AG09309 (cell line): ENCODE measurements at regions not wholly inside any gene's neighbourhood (a gene's known extent, or its start where the extent isn't known, plus 50 kb on each side); places are given as distances from the start of the nearest gene placed in this dataset.

Experiments
- DNase-seq: peaks from one replicate; pipeline ENCODE4 v3.0.0-alpha.2; 2010; ENCODE audit warnings: low read depth
- H3K4me3 ChIP-seq: 2 replicates; pipeline ENCODE4 v1.5.1; 2011; ENCODE audit warnings: mild to moderate bottlenecking, low read depth, low read length, moderate library complexity; ENCODE audit not compliant: control insufficient read depth
- TF ChIP-seq, protein P1 (sequence below): IDR thresholded peaks from 2 replicates; pipeline ENCODE4 v1.5.1; 2011; ENCODE audit warnings: mild to moderate bottlenecking, low read depth, low read length, inconsistent platforms; ENCODE audit not compliant: insufficient read depth, control insufficient read depth; ENCODE audit errors: missing control alignments

DNA sequence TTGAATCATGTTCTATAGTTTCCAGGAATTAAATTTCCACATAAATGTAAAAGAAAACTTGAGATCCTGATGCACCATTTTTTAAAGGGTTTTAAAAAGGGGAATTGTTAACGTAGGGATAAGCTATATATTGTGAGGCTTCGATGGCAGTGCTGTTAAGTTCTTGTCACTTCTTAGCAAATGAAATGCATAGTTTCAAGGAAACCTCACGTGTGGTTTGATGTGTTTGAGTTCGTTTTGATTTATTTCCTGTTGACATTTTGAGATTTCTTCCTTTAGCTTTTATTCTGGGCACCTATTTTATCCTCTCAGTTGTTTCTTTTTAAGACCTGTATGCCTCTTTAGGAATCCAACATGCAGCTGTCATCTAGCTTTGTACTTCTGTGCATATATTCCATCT lies 301.0 kb downstream of the DOCK8 start:
- H3K4me3 ChIP-seq, result no peak overlapping the region
- TF ChIP-seq, protein P1, sequence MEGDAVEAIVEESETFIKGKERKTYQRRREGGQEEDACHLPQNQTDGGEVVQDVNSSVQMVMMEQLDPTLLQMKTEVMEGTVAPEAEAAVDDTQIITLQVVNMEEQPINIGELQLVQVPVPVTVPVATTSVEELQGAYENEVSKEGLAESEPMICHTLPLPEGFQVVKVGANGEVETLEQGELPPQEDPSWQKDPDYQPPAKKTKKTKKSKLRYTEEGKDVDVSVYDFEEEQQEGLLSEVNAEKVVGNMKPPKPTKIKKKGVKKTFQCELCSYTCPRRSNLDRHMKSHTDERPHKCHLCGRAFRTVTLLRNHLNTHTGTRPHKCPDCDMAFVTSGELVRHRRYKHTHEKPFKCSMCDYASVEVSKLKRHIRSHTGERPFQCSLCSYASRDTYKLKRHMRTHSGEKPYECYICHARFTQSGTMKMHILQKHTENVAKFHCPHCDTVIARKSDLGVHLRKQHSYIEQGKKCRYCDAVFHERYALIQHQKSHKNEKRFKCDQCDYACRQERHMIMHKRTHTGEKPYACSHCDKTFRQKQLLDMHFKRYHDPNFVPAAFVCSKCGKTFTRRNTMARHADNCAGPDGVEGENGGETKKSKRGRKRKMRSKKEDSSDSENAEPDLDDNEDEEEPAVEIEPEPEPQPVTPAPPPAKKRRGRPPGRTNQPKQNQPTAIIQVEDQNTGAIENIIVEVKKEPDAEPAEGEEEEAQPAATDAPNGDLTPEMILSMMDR, result no peak
- DNase-seq, result no peak

DNA sequence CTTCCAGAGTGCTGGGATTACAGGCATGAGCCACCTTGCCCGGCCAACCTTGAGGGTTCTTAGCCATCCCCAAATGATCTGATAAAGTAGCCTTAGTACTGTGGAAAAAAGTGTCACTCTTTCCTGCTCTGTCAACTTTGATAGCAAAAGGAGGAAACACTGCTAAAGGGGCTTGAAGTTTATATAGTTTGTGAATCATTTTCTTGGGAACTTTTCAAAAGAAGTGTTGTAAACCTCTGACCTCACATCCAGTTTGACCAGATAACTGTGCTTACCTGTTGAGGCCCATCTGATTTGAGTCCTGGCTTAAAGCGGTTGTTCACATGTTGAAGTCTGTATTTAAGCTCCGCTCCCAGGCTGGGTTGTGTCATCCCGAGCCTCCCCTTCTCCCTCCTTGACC lies 303.3 kb downstream of the DOCK8 start:
- no peak overlapping the region for H3K4me3 ChIP-seq
- no peak for DNase-seq
- TF ChIP-seq, protein P1, result no peak

DNA sequence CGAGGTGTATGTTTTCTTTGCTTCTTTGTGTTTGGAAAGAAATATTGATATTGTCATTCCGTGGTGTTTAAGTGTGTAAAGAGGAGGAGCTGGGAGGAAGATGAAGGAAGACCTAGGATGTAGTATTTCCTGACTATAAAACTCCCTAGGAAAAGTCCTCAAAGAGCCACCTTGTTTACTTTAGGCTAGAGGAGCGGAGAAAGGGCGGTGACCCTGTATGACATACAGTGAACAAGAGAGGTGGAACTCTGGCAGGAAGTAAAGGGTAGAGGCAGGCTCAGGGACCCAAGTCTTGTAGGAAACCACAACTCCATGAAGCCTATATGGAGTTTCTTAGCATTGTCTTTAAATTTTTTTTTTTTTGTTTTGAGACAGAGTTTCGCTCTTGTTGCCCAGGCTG lies 303.9 kb downstream of the DOCK8 start:
- no peak overlapping the region for H3K4me3 ChIP-seq
- TF ChIP-seq, protein P1, result no peak
- no peak for DNase-seq

DNA sequence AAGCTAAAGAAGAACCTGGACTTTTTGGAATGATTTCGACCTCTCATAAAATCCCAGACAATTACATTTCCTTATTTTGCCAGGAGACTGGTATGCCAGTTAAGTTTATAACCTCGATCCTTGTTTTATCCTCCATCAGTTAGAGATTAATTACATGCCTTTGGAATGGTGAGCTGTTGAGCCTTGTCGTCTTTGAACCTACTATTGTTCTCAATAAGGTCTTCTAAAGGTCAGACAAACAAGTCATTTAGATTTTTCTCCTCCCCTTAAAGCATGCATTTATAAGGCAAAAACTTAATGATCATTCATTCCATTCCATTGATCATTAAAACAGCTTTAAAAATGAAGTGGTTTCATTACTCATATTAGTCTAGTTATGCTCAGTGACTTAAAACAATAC lies 304.9 kb downstream of the DOCK8 start:
- H3K4me3 ChIP-seq, result no peak overlapping the region
- TF ChIP-seq, protein P1, result no peak
- no peak for DNase-seq

DNA sequence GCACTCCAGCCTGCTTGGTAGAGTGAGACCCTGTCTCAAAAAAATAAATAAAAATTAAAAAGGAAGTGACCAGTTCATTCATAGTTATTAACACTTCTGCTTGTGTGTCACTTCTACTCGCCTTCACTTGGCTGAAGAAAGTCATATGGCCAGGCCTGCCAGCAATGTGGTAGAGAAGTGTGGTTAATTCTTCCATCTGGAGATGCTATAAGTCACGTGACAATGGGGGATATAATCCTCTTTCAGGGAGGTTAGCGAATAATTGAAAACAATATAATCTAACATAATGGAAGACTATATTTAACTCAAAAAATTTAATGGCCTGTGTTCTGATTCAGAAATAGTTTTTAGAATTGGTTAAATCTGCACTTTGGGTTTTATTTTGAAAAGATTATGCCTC lies 305.6 kb downstream of the DOCK8 start:
- H3K4me3 ChIP-seq, result no peak overlapping the region
- no peak for DNase-seq
- TF ChIP-seq, protein P1, result no peak

DNA sequence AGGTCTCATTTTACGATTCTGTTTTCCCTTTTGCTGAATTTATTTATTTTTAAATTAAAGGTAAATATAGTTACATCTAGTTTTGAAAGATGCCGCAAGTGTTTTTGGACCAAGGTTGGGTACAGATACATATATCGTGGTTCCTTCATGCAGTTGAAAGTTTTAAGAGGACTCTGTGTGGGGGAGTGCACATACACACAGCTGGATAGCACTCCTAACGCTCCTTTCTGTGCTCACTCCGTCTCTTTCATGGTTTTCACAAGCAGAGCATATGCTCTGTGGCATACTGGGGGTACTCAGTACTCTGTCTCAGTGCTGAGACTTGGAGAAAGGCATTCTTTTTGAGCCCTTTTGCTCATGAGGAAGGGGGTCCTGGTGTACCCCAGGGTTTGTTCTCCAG lies 307.5 kb downstream of the DOCK8 start:
- no peak overlapping the region for H3K4me3 ChIP-seq
- TF ChIP-seq, protein P1, result no peak
- DNase-seq, result no peak

DNA sequence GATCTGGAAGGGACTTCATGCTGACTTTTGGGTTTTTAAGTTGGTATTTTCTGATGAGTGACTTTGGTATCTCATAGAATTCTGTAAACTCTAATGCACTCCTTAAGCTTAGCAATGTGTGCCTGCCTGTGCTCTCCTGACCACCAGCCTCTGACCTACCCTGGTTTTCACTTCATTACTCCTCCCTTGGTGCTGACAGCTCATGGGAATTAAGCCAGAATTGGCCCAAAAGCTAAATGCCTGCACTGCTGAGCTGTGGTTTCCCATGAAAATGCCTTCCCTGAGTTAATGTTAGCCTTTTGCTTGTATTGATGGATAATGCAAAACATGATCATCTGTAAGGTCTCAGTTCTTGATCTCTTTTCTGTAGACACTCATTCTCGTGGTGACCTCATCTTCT lies 308.0 kb downstream of the DOCK8 start:
- TF ChIP-seq, protein P1, result no peak
- no peak for DNase-seq
- no peak overlapping the region for H3K4me3 ChIP-seq
